ENCODE measurements at regions not wholly inside any gene's neighbourhood (a gene's known extent, or its start where the extent isn't known, plus 50 kb on each side); places are given as distances from the start of the nearest gene placed in this dataset.

GRCh38 chr7:41046221-41046761 lies 656.6 kb downstream of the INHBA start:
- POLR2A ChIA-PET (ENCODE audit: low non-redundant PET), result interaction anchor here (0.6 kb wide), 1 partner anchor 12 kb away, joined by 3 read pairs; no protein-coding TSS in a partner anchor
- DNase-seq (ENCODE audit: low spot score), result peak; percentile 24
- no peak overlapping the region for H3K27ac ChIP-seq

DNA sequence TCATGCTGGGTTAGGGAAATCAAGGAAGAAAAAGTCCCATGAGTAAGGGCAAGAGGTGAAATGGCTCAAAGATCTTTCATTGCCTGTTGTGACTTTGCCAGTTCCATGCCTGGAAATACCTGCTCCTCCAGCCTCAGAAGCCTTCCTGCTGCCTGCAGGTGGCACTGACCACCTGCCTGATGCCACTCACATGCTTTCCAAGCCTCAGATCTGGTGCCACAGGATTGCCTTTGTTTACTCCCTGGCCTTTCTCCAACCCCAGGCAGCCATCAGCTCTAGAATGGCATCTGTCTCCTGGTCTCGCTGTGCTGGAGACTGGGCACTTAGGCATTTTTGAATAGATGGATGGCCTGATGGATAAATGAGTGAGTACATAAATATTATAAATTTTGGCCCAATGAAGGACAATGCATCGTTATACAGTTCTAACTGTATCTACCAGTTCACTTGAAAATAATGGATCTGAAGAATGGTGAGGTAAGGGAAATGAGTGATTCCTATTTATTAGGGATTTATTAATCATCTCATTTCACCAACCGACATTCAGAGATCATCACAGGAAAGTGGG lies 657.2 kb downstream of the INHBA start:
- H3K27ac ChIP-seq, result no peak overlapping the region
- peak; percentile 53 for DNase-seq (ENCODE audit: low spot score)
- TF ChIP-seq, protein P1, sequence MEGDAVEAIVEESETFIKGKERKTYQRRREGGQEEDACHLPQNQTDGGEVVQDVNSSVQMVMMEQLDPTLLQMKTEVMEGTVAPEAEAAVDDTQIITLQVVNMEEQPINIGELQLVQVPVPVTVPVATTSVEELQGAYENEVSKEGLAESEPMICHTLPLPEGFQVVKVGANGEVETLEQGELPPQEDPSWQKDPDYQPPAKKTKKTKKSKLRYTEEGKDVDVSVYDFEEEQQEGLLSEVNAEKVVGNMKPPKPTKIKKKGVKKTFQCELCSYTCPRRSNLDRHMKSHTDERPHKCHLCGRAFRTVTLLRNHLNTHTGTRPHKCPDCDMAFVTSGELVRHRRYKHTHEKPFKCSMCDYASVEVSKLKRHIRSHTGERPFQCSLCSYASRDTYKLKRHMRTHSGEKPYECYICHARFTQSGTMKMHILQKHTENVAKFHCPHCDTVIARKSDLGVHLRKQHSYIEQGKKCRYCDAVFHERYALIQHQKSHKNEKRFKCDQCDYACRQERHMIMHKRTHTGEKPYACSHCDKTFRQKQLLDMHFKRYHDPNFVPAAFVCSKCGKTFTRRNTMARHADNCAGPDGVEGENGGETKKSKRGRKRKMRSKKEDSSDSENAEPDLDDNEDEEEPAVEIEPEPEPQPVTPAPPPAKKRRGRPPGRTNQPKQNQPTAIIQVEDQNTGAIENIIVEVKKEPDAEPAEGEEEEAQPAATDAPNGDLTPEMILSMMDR (conservative IDR thresholded peaks at IDR 0.05; ENCODE audit: low read depth), result no peak; the same call in 1 of the 2 replicates
- CTCF ChIA-PET, result interaction anchor here (0.6 to 3.1 kb wide), 5 partner anchors 20 to 702 kb away, joined by 3 to 24 read pairs (median 5); no protein-coding TSS in a partner anchor
- POLR2A ChIA-PET (ENCODE audit: low non-redundant PET), result no interaction called here

More at GRCh38 chr7:41046221-41046761, 656.6 kb downstream of the INHBA start:
- TF ChIP-seq, protein P1 (conservative IDR thresholded peaks at IDR 0.05; ENCODE audit: low read depth), result no peak
- CTCF ChIA-PET, result interaction anchor here (0.8 to 3.1 kb wide), 3 partner anchors 19 to 660 kb away, joined by 3 to 24 read pairs (median 7); no protein-coding TSS in a partner anchor

DNA sequence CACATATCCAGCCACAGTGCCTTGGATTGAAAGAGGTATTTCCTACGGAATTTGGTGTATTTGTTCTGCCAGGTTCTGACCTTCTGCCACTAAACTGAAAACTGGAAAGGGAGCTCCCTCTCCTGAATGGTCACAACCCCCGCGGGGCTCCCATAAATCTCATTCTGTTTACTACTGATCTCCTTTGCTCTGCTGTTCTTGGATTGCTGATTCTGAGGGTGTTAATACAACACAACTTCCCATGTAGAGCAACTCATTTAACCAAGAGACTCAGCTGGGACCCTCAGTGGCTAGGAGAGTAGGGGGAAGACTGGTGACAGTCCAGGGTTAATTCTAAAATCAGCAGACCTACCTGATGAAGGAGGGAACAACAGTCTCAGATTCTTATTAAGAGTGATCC lies 662.9 kb downstream of the INHBA start:
- CTCF ChIA-PET, result interaction anchor here (0.6 kb wide), 1 partner anchor 714 kb away, joined by 3 read pairs; no protein-coding TSS in a partner anchor
- H3K27ac ChIP-seq, result no peak overlapping the region
- DNase-seq (ENCODE audit: low spot score), result no peak
- POLR2A ChIA-PET (ENCODE audit: low non-redundant PET), result no interaction called here
- TF ChIP-seq, protein P1 (conservative IDR thresholded peaks at IDR 0.05; ENCODE audit: low read depth), result no peak

GRCh38 chr7:41039386-41039953 lies 663.4 kb downstream of the INHBA start:
- TF ChIP-seq, protein P1 (conservative IDR thresholded peaks at IDR 0.05; ENCODE audit: low read depth), result no peak
- ChIA-PET POLR2A (ENCODE audit: low non-redundant PET) (no interaction called here), CTCF (interaction anchor here (0.6 kb wide), 1 partner anchor 713 kb away, joined by 3 read pairs; no protein-coding TSS in a partner anchor)
- no peak overlapping the region for H3K27ac ChIP-seq
- no peak for DNase-seq (ENCODE audit: low spot score)

DNA sequence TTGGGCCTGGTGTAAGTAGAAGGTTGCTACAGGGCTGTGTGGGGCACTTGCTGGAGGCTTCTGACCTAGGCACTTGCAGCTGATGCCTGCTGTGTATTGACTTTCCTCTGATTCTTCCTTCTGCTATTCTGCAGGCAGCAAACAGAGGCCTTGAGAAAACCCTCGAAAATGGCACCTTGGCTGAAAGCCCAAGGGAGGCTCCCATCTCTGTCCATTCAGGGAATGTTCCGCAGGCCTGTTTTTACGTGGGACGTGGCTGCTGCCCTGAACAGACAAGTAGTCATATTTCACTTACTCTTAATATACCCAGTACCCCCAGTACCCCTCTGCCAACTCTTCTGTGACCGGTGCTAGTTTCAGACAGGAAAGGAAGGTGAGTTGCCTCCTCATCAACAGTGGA lies 664.7 kb downstream of the INHBA start:
- POLR2A ChIA-PET (ENCODE audit: low non-redundant PET), result no interaction called here
- CTCF ChIA-PET, result interaction anchor here (0.6 kb wide), 1 partner anchor 14 kb away, joined by 3 read pairs; no protein-coding TSS in a partner anchor
- TF ChIP-seq, protein P1 (conservative IDR thresholded peaks at IDR 0.05; ENCODE audit: low read depth), result no peak
- H3K27ac ChIP-seq, result no peak overlapping the region
- DNase-seq (ENCODE audit: low spot score), result no peak

DNA sequence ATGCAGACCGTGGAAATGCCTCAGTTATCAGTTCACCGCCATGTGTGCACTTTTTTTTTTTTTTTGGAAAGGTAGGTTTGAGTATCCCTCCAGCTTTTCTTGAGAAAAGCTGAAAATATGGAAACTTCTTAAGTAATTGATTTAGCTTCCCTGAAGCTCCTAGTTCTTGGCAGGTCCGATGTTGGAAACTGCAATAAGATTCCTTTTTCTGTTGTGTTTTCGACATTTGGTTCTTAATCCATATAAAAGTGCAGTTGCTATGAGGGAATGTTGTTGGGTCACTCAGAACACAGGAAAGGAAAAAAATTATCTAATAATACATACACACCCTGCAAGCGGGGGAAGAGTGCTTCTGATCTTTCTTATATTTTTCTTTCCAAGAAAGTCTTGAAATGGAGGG lies 665.2 kb downstream of the INHBA start:
- DNase-seq (ENCODE audit: low spot score), result no peak
- CTCF ChIA-PET, result interaction anchor here (0.6 kb wide), 1 partner anchor 14 kb away, joined by 3 read pairs; no protein-coding TSS in a partner anchor
- H3K27ac ChIP-seq, result no peak overlapping the region
- TF ChIP-seq, protein P1 (conservative IDR thresholded peaks at IDR 0.05; ENCODE audit: low read depth), result no peak
- POLR2A ChIA-PET (ENCODE audit: low non-redundant PET), result no interaction called here
